ENCODE measurements at regions not wholly inside any gene's neighbourhood (a gene's known extent, or its start where the extent isn't known, plus 50 kb on each side); places are given as distances from the start of the nearest gene placed in this dataset.

DNA sequence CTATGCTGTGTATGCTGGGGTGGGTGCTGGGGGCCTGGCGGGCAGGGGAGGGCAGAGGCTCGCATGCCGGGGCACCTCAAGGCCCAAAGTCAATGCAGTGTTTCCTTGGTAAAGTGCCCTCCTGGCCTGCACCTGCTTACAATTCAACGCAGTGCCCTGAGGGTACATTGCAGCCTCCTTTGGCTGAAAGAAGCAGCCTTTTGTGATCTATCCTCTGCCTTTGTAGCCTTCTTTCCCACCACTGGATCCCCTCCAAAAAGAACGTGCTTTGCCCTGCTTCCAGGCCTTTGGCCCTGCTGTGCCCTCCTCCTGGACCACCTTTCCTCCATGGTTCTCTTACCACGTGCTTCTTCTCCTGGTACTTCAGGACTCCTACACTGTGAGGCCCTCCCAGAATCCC lies 113.6 kb upstream of the PTPN1 start:
- Mint-ChIP-seq H3K27ac (no peak overlapping the region), H3K9me3 (no peaks in the 10 kb centered on the region)

DNA sequence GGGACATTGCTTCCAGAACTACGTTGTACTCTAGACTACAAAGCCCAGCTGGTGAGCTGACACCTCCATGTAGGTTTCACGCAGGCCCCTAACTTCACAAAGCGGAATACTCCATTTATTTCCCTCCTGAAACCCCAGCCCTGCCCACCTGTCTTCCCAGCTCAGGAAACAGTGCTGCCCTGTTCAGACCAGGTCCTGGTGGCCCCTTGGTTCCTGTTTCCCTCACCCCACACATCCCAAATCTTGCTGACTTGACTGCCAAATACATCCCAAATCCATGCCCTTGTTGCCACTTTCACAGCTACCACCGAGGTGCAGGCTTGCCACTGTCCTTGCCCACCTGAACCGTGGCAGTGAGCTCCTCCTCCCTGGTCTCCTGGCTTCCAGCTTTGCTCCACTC lies 113.1 kb upstream of the PTPN1 start:
- DNase-seq: no peak
- Mint-ChIP-seq H3K27ac (no peak overlapping the region), H3K36me3 (no peaks in the 10 kb centered on the region), H3K27me3 (no peaks in the 10 kb centered on the region), H3K9me3 (no peaks in the 10 kb centered on the region), H3K4me3 (no peak overlapping the region), H3K4me1 (peaks cover 3% of the 10 kb centered on the region)

More for the DNA sequence above, 113.6 kb upstream of the PTPN1 start:
- Mint-ChIP-seq H3K36me3 (no peaks in the 10 kb centered on the region), H3K27me3 (no peaks in the 10 kb centered on the region), H3K4me3 (no peak overlapping the region), H3K4me1 (peaks cover 6% of the 10 kb centered on the region)
- DNase-seq: no peak

GRCh38 chr20:50398064-50398463 lies 112.1 kb upstream of the PTPN1 start:
- DNase-seq: no peak
- Mint-ChIP-seq H3K27ac (no peak overlapping the region), H3K9me3 (no peaks in the 10 kb centered on the region), H3K36me3 (no peaks in the 10 kb centered on the region), H3K27me3 (no peaks in the 10 kb centered on the region), H3K4me3 (no peak overlapping the region), H3K4me1 (no peaks in the 10 kb centered on the region)

- Mint-ChIP-seq H3K4me3 (no peak overlapping the region), H3K4me1 (no peaks in the 10 kb centered on the region), H3K9me3 (no peaks in the 10 kb centered on the region), H3K27ac (no peak overlapping the region), H3K36me3 (no peaks in the 10 kb centered on the region), H3K27me3 (no peaks in the 10 kb centered on the region)
- DNase-seq: no peak
Measured at GRCh38 chr20:50398471-50398820, 111.7 kb upstream of the PTPN1 start.

- no peaks in the 10 kb centered on the region for H3K36me3 Mint-ChIP-seq
- H3K9me3 Mint-ChIP-seq: no peaks in the 10 kb centered on the region
- no peak overlapping the region for H3K27ac Mint-ChIP-seq
- no peaks in the 10 kb centered on the region for H3K4me1 Mint-ChIP-seq
- no peaks in the 10 kb centered on the region for H3K27me3 Mint-ChIP-seq
- no peak overlapping the region for H3K4me3 Mint-ChIP-seq
- DNase-seq: no peak
Measured at GRCh38 chr20:50398821-50399554, 111.2 kb upstream of the PTPN1 start.

GRCh38 chr20:50399555-50399916 lies 110.6 kb upstream of the PTPN1 start:
- no peak for DNase-seq
- H3K4me1 Mint-ChIP-seq: no peaks in the 10 kb centered on the region
- H3K4me3 Mint-ChIP-seq: no peak overlapping the region
- no peak overlapping the region for H3K27ac Mint-ChIP-seq
- H3K36me3 Mint-ChIP-seq: no peaks in the 10 kb centered on the region
- no peaks in the 10 kb centered on the region for H3K27me3 Mint-ChIP-seq
- H3K9me3 Mint-ChIP-seq: no peaks in the 10 kb centered on the region

DNA sequence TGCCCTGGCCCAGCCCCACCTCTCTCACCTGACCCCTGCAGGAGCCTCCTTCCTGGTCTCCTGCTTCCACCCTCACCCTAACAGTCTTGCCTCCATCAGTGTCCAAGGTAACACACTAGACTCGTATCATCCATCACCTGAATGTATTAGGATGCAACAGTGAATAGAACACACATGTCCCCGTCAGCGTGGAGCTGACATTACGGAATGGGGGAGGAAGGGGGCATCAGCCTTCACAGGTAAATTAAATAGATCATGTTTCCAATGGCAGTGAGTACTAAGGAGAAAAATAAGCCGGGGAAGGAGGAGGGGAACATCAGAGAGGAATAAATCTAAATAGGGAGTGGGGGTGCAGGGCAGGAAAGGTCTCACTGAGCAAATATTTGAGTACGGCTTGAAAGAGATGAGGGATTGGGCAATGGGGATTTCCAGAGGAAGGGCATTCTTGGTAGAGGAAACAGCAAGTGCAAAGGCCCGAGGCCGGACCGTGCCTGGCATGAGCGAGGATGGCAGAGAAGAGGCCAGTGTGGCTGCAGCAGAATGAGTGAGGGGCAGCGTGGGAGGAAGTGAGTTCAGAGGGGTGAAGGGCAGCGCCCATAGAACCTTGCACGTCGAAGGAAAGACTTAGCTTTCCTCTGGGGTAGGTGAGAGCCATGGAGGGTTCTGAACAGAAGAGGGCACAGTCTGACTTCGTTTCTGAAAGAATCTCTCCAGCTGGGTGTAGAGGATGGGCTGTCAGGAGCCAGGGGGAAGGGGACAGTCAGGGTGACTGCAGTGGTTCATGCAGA lies 110.1 kb upstream of the PTPN1 start:
- H3K4me1 Mint-ChIP-seq: no peaks in the 10 kb centered on the region

DNA sequence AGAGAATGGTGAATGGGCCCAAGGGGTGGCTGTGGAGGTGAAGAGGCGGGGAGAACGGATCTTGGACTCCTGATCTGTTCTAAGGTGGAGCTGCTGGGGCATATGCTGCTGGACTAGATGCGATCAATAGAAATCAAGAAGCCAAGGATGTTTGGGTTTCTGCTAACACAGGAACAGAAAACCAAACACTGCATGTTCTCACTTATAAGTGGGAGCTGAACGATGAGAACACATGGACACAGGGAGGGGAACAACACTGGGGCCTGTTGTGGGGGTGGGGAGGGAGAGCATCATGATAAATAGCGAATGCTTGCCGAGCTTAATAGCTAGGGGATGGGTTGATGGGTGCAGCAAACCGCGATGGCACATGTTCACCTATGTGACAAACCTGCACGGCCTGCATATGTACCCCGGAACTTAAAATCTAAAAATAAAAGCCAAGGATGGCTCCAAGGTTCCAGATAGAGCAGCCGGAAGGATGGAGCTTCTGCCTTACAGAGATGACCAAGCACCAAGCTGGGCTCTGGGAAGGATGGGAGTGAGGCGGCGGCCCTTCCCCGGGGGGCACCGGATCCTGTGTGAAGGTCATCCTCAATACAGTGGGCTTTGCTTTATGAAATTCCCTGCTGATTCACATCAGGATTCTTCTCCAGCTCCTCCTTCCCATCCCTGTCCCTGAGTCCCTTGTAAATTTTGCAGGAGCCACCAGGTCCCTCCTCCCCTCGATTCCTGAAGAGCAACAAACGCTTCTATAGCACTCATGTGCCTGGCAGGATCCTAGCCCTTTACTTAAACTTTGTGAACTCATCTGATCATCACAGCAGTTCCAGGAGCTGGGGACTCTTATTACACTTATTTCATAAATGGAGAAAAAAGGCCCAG lies 109.2 kb upstream of the PTPN1 start:
- no peak overlapping the region for H3K27ac Mint-ChIP-seq
- H3K4me3 Mint-ChIP-seq: no peak overlapping the region
- DNase-seq: no peak
- H3K36me3 Mint-ChIP-seq: no peaks in the 10 kb centered on the region
- H3K9me3 Mint-ChIP-seq: no peaks in the 10 kb centered on the region
- H3K27me3 Mint-ChIP-seq: peaks cover 4% of the 10 kb centered on the region
- H3K4me1 Mint-ChIP-seq: no peaks in the 10 kb centered on the region

More for the DNA sequence above, 110.1 kb upstream of the PTPN1 start:
- no peak for DNase-seq
- no peak overlapping the region for H3K27ac Mint-ChIP-seq
- H3K9me3 Mint-ChIP-seq: no peaks in the 10 kb centered on the region
- H3K4me3 Mint-ChIP-seq: no peak overlapping the region
- H3K27me3 Mint-ChIP-seq: peaks cover 2% of the 10 kb centered on the region
- no peaks in the 10 kb centered on the region for H3K36me3 Mint-ChIP-seq

- no peaks in the 10 kb centered on the region for H3K9me3 Mint-ChIP-seq
- H3K27me3 Mint-ChIP-seq: peaks cover 4% of the 10 kb centered on the region
- H3K4me3 Mint-ChIP-seq: no peak overlapping the region
- H3K27ac Mint-ChIP-seq: no peak overlapping the region
- DNase-seq: no peak
- H3K4me1 Mint-ChIP-seq: no peaks in the 10 kb centered on the region
- H3K36me3 Mint-ChIP-seq: no peaks in the 10 kb centered on the region
Measured at GRCh38 chr20:50401587-50402418, 108.4 kb upstream of the PTPN1 start.

GRCh38 chr20:50403565-50404418 lies 106.4 kb upstream of the PTPN1 start:
- Mint-ChIP-seq H3K27me3 (peaks cover 4% of the 10 kb centered on the region), H3K9me3 (no peaks in the 10 kb centered on the region), H3K4me3 (no peak overlapping the region), H3K4me1 (no peaks in the 10 kb centered on the region), H3K36me3 (no peaks in the 10 kb centered on the region), H3K27ac (no peak overlapping the region)
- no peak for DNase-seq

DNA sequence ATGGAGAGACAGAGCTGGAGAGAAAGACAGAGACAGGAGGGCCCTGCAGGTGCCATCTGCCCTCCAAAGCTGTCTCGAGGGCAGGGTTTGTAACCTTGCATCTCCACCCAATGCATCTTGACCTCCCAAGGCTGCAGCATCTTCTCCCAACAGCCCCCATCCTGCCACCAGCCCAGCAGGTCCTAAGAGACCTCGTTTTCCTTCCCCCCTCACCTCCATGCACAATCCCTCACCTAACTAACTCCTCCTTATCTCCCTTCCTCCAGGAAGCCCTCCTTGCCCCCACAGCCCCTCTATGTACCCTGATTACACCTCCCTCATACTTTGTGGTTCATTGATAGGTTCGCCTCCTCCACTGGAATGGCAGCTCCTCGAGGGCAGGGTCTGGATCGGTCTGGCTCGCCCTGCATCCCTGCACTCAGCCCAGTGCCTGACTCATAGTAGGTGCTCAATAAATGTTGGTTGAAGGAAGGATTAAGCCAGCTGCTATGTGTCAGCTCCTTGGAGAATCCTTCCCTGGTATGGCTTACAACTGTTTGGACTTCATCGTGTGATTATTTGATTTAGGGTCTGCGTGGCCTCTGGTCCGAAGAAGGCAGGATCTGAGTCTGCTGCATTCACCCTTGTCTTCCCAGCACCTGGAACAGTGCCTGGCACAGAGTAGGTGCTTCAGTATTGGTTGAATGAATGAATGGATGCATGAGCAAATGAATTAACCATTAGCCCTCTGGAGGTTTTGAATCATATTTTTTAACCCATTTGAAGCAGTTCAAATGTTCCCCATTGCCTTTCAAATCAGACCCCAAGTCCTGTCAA lies 105.6 kb upstream of the PTPN1 start:
- H3K4me3 Mint-ChIP-seq: no peak overlapping the region
- no peaks in the 10 kb centered on the region for H3K36me3 Mint-ChIP-seq
- no peaks in the 10 kb centered on the region for H3K9me3 Mint-ChIP-seq
- DNase-seq: no peak
- no peaks in the 10 kb centered on the region for H3K4me1 Mint-ChIP-seq
- peaks cover 4% of the 10 kb centered on the region for H3K27me3 Mint-ChIP-seq
- H3K27ac Mint-ChIP-seq: no peak overlapping the region

DNA sequence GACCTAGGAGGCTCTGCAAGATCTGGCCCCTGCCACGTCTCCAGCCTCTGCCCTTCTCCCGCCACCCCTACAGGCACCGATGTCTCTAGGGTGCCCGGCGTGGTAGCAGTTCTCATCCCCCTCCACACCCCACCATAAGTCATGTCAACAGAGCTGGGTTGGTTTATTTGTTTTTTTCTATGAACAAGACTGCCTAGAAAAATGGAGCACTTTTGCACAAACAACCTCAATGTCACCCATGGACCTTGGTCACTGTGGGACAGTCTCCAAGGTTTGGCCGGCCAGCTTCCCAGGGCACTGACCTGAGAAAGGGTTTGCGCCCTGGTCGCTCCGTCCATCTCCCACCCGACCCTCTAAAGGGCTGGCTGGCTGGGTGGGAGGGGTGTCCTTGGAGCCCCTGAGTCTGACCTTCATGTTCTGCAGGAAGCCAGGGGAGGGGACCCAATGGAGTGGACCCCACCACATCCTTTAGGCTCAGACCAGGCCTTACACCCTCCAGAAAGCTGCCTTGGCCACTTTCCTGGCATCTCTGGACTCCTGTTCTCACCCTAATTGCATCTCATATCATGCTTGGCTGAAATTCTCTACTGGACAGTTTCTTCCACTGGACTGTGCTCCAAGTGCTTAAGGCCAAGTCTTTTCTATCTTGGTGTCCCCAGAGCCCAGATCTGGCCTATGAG lies 104.8 kb upstream of the PTPN1 start:
- Mint-ChIP-seq H3K27ac (no peak overlapping the region), H3K36me3 (no peaks in the 10 kb centered on the region), H3K4me3 (no peak overlapping the region), H3K27me3 (peaks cover 7% of the 10 kb centered on the region), H3K4me1 (no peaks in the 10 kb centered on the region), H3K9me3 (no peaks in the 10 kb centered on the region)
- DNase-seq: no peak
